ENCODE measurements at regions not wholly inside any gene's neighbourhood (a gene's known extent, or its start where the extent isn't known, plus 50 kb on each side); places are given as distances from the start of the nearest gene placed in this dataset.
"Not testable (repeated sequence)": the region's sequence is repeated elsewhere in the genome, so short reads cannot be mapped to it uniquely, and the experiment has no call there.

DNA sequence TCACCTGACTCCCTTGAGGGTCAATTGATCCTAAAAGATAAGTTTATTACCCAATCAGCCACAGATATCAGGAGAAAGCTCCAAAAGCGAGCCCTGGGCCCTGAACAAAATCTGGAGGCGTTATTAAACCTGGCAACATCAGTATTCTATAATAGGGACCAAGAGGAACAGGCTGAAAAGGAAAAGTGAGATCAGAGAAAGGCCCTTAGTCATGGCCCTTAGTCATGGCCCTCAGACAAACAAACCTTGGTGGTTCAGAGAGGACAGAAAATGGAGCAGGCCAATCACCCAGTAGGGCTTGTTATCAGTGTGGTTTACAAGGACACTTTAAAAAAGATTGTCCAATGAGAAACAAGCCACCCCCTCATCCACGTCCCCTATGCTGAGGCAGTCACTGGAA lies 106.5 kb upstream of the PRDX6 start:
- TF ChIP-seq, protein P1, sequence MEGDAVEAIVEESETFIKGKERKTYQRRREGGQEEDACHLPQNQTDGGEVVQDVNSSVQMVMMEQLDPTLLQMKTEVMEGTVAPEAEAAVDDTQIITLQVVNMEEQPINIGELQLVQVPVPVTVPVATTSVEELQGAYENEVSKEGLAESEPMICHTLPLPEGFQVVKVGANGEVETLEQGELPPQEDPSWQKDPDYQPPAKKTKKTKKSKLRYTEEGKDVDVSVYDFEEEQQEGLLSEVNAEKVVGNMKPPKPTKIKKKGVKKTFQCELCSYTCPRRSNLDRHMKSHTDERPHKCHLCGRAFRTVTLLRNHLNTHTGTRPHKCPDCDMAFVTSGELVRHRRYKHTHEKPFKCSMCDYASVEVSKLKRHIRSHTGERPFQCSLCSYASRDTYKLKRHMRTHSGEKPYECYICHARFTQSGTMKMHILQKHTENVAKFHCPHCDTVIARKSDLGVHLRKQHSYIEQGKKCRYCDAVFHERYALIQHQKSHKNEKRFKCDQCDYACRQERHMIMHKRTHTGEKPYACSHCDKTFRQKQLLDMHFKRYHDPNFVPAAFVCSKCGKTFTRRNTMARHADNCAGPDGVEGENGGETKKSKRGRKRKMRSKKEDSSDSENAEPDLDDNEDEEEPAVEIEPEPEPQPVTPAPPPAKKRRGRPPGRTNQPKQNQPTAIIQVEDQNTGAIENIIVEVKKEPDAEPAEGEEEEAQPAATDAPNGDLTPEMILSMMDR (IDR thresholded peaks at IDR 0.05; ENCODE audit: low read depth, low read length) = not testable (repeated sequence)
- TF ChIP-seq EZH2phosphoT487 (IDR thresholded peaks at IDR 0.05; ENCODE audit: low read depth) = not testable (repeated sequence)
